ENCODE measurements at regions not wholly inside any gene's neighbourhood (a gene's known extent, or its start where the extent isn't known, plus 50 kb on each side); places are given as distances from the start of the nearest gene placed in this dataset.

DNA sequence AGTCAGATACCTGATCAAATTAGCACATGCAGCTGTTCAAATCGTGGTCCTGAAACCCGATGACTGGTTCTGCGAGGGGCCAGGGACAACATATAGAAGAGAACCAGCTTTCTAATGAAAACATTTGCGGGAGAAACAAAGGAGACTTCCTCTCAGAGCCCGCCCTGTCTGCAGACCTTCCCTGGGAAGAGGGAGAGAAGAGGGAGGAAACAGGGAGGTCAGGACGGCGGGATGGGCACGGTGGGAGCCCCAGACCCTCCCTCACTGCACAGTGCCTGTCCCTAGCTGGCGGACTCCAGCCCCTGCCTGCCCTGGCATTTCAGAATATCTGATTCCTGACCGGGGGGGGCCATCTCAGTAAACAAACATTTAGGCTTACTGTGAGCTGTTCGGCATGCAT, 317.3 kb downstream of the FOXL1 start:
- WGBS, 2 donors = 61 to 66% methylated on average over 11 of the region's 11 CpGs
- intact Hi-C loops (cut with DNase I; ENCODE audit: low total_unique reads) = no loop called here
- H3K4me1 ChIP-seq = no peaks in the 10 kb centered on the region
- no peaks in the 10 kb centered on the region for H3K27me3 ChIP-seq
- no peak overlapping the region for H3K4me3 ChIP-seq
- no peaks in the 10 kb centered on the region for H3K36me3 ChIP-seq (ENCODE audit: low read depth, missing control alignments)
- no peaks in the 10 kb centered on the region for H3K9me3 ChIP-seq
- no peak for DNase-seq
- TF ChIP-seq, protein P1, sequence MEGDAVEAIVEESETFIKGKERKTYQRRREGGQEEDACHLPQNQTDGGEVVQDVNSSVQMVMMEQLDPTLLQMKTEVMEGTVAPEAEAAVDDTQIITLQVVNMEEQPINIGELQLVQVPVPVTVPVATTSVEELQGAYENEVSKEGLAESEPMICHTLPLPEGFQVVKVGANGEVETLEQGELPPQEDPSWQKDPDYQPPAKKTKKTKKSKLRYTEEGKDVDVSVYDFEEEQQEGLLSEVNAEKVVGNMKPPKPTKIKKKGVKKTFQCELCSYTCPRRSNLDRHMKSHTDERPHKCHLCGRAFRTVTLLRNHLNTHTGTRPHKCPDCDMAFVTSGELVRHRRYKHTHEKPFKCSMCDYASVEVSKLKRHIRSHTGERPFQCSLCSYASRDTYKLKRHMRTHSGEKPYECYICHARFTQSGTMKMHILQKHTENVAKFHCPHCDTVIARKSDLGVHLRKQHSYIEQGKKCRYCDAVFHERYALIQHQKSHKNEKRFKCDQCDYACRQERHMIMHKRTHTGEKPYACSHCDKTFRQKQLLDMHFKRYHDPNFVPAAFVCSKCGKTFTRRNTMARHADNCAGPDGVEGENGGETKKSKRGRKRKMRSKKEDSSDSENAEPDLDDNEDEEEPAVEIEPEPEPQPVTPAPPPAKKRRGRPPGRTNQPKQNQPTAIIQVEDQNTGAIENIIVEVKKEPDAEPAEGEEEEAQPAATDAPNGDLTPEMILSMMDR (IDR thresholded peaks at IDR 0.05) = no peak
- no peak for TF ChIP-seq POLR2A (IDR thresholded peaks at IDR 0.05)
- no peak overlapping the region for H3K27ac ChIP-seq

DNA sequence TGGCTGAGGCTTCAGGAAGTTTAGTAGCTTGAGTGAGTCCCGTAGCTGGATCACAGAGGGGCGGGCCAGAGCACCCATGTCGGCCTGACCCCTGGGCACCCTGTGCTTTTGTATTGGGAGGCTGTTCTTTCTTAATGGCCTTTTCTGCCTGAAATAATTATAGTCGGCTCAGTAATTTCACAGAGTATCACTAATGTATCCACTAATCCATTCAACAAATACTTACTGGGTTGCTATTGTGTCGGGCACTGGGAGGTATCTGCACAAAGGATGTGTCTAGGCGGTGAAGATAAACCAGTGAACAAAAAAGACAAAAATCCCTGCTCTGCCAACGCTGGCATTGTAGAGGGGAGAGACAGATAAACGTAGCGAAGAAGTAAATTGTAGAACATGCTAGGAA, 318.6 kb downstream of the FOXL1 start:
- Histone ChIP-seq H3K36me3 (ENCODE audit: low read depth, missing control alignments) (no peaks in the 10 kb centered on the region), H3K9me3 (no peaks in the 10 kb centered on the region), H3K4me1 (no peaks in the 10 kb centered on the region), H3K27ac (no peak overlapping the region), H3K4me3 (no peak overlapping the region), H3K27me3 (no peaks in the 10 kb centered on the region)
- DNase-seq = no peak
- intact Hi-C loops (cut with DNase I; ENCODE audit: low total_unique reads) = no loop called here
- TF ChIP-seq, protein P1 (IDR thresholded peaks at IDR 0.05) = no peak
- TF ChIP-seq POLR2A (IDR thresholded peaks at IDR 0.05) = no peak
- 71 to 82% methylated on average over 9 of the region's 9 CpGs for WGBS, 2 donors

DNA sequence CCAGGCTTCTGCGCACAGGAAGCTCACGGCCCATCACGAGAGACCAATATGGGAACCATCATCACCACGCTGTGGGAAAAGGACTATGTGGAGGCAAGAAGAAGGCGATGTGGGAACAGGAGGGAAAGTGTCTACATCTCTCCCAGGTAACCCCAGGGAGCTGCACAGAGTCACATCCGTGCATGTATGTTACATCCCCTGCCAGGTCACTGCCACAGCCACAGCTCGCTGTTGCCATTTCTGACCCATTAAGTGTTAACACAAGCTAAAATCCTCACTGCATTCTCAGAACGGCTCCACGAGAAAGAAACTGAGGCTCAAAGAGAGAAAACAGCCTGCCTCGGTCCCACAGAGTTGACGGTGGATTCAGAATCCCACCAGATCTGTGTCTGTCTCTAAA, 319.1 kb downstream of the FOXL1 start:
- TF ChIP-seq, protein P1 (IDR thresholded peaks at IDR 0.05) = no peak
- no peak for TF ChIP-seq POLR2A (IDR thresholded peaks at IDR 0.05)
- no peak for DNase-seq
- no peaks in the 10 kb centered on the region for H3K27me3 ChIP-seq

DNA sequence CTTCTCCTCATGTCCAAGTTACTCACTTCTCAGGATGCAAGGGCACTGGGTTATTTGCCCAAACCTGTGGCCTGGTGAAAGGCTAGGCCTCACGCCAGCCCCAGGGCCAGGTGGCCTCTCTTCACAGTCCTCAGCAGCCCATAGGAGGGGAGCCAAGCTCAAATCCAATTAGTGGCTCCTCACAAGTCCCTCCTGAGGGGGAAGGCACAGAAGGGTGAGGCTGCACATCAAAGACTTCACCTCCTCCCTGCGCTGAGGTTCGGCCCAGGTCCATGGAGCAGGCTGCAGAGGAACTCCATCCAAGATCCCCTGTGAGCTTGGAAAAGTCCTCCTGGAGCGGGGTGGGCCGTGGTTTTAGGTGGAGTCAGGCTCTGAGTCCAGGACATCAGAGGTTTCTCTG, 320.0 kb downstream of the FOXL1 start:
- no peak overlapping the region for H3K27ac ChIP-seq
- intact Hi-C loops (cut with DNase I; ENCODE audit: low total_unique reads) = no loop called here
- H3K36me3 ChIP-seq (ENCODE audit: low read depth, missing control alignments) = no peaks in the 10 kb centered on the region
- DNase-seq = no peak
- no peaks in the 10 kb centered on the region for H3K4me1 ChIP-seq
- no peaks in the 10 kb centered on the region for H3K27me3 ChIP-seq
- no peaks in the 10 kb centered on the region for H3K9me3 ChIP-seq
- 86 to 91% methylated on average over 5 of the region's 5 CpGs for WGBS, 2 donors
- TF ChIP-seq POLR2A (IDR thresholded peaks at IDR 0.05) = no peak
- TF ChIP-seq, protein P1 (IDR thresholded peaks at IDR 0.05) = no peak
- no peak overlapping the region for H3K4me3 ChIP-seq

More for the DNA sequence above, 319.1 kb downstream of the FOXL1 start:
- H3K36me3 ChIP-seq (ENCODE audit: low read depth, missing control alignments) = no peaks in the 10 kb centered on the region
- H3K9me3 ChIP-seq = no peaks in the 10 kb centered on the region
- H3K4me3 ChIP-seq = no peak overlapping the region
- WGBS, 2 donors = 89 to 95% methylated on average over 11 of the region's 11 CpGs
- no peaks in the 10 kb centered on the region for H3K4me1 ChIP-seq
- intact Hi-C loops (cut with DNase I; ENCODE audit: low total_unique reads) = no loop called here
- no peak overlapping the region for H3K27ac ChIP-seq

DNA sequence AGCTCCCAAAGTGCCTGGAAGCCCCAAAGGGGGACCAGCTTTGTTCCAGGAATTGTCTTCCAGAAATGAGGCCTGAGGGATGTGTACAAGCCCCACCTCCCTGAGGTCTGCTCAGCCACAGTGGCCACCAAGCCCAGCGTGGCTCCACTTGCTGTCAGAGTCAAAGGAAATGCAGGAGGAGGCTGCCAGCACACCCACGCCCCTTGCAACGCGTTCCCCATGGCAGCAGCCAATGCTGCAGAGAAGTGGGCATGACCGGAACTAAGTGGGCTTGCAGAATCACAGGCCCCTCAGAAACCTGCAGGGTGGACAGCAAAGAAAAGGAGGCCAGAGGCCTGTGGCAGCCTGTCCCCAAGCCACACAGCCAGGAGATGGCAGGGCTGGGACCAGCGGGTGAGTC, 320.8 kb downstream of the FOXL1 start:
- no peaks in the 10 kb centered on the region for H3K9me3 ChIP-seq
- H3K27me3 ChIP-seq = no peaks in the 10 kb centered on the region
- intact Hi-C loops (cut with DNase I; ENCODE audit: low total_unique reads) = no loop called here
- 88 to 89% methylated on average over 6 of the region's 6 CpGs for WGBS, 2 donors
- no peak overlapping the region for H3K4me3 ChIP-seq
- DNase-seq = no peak
- TF ChIP-seq, protein P1 (IDR thresholded peaks at IDR 0.05) = no peak
- no peak for TF ChIP-seq POLR2A (IDR thresholded peaks at IDR 0.05)
- H3K36me3 ChIP-seq (ENCODE audit: low read depth, missing control alignments) = no peaks in the 10 kb centered on the region
- H3K27ac ChIP-seq = no peak overlapping the region
- no peaks in the 10 kb centered on the region for H3K4me1 ChIP-seq
